ENCODE measurements at regions not wholly inside any gene's neighbourhood (a gene's known extent, or its start where the extent isn't known, plus 50 kb on each side); places are given as distances from the start of the nearest gene placed in this dataset.

- no peaks in the 10 kb centered on the region for H3K9me3 ChIP-seq (ENCODE audit: low read depth, low read length, poor library complexity, severe bottlenecking)
- POLR2A ChIA-PET (ENCODE audit: low non-redundant PET): no interaction called here
- no TSS peak for BruUV-seq (replicated peaks)
- H3K27ac ChIP-seq (ENCODE audit: low read depth, low read length, poor library complexity, severe bottlenecking): no peak overlapping the region
- TF ChIP-seq EZH2 (IDR thresholded peaks at IDR 0.05; ENCODE audit: borderline replicate concordance, low read depth, low read length, poor library complexity, severe bottlenecking): no peak
- no peak for TF ChIP-seq CTCF (conservative IDR thresholded peaks at IDR 0.05; ENCODE audit: low read depth, low read length)
- no peaks in the 10 kb centered on the region for H3K36me3 ChIP-seq (ENCODE audit: insufficient read depth, low read length, poor library complexity, severe bottlenecking)
- H3K4me3 ChIP-seq (ENCODE audit: low read depth, low read length, poor library complexity, severe bottlenecking): no peak overlapping the region
- H3K4me1 ChIP-seq (ENCODE audit: insufficient read depth, low read length, poor library complexity, severe bottlenecking): no peaks in the 10 kb centered on the region
- CTCF ChIA-PET: no interaction called here
- intact Hi-C loops (cut with micrococcal nuclease; ENCODE audit: unreplicated experiment): no loop called here
- no peak for DNase-seq (ENCODE audit: low spot score)
- no peaks in the 10 kb centered on the region for H3K27me3 ChIP-seq (replicated peaks; ENCODE audit: insufficient read depth, low read depth, low read length, poor library complexity)
Observed at GRCh38 chr2:217101972-217102371, 242.1 kb upstream of the TNP1 start.

DNA sequence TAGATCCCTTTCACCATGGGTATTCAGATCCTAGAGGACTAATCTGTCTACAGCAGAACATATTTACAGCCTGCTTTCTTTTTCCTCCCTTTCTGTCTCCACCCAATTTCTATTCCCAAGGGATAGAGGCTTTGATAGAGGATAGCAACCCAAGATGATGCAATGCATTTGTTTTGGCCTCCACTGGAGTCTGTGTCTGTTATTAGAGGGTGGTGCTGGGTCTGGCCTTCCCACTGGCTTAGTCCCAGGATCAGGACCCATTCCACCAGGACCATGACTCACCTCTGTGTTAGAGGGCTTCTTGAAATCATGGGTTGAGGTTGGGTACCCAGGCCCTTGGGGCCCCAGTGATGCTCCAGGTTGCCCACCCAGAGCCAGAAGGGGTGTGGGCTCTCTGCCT, 239.7 kb upstream of the TNP1 start:
- CTCF ChIA-PET: no interaction called here
- Histone ChIP-seq H3K4me1 (ENCODE audit: insufficient read depth, low read length, poor library complexity, severe bottlenecking) (no peaks in the 10 kb centered on the region), H3K4me3 (ENCODE audit: low read depth, low read length, poor library complexity, severe bottlenecking) (no peak overlapping the region), H3K27me3 (replicated peaks; ENCODE audit: insufficient read depth, low read depth, low read length, poor library complexity) (no peaks in the 10 kb centered on the region), H3K9me3 (ENCODE audit: low read depth, low read length, poor library complexity, severe bottlenecking) (no peaks in the 10 kb centered on the region), H3K27ac (ENCODE audit: low read depth, low read length, poor library complexity, severe bottlenecking) (no peak overlapping the region), H3K36me3 (ENCODE audit: insufficient read depth, low read length, poor library complexity, severe bottlenecking) (no peaks in the 10 kb centered on the region)
- no peak for TF ChIP-seq EZH2 (IDR thresholded peaks at IDR 0.05; ENCODE audit: borderline replicate concordance, low read depth, low read length, poor library complexity, severe bottlenecking)
- TF ChIP-seq CTCF (conservative IDR thresholded peaks at IDR 0.05; ENCODE audit: low read depth, low read length): no peak
- POLR2A ChIA-PET (ENCODE audit: low non-redundant PET): no interaction called here
- peak; percentile 17 for DNase-seq (ENCODE audit: low spot score)
- intact Hi-C loops (cut with micrococcal nuclease; ENCODE audit: unreplicated experiment): no loop called here
- no TSS peak for BruUV-seq (replicated peaks)

DNA sequence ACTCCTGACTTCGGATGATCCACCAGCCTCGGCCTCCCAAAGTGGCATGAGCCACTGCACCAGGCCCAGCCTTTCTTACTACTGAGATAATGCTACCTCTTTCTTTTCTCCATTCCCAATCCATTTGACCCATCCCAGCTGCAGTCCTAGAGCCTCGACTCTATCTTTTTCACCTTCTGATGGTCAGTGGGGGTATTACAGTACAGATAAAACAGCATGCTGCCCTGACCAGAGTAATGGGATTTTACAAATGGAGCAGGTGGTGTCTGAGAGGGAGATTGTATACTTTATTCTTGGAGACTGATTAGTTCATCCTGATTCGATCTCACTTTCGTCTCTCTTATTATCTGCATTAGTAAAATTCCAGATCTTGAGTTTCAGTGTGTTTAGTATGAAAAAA, 238.6 kb upstream of the TNP1 start:
- POLR2A ChIA-PET (ENCODE audit: low non-redundant PET): no interaction called here
- TF ChIP-seq EZH2 (IDR thresholded peaks at IDR 0.05; ENCODE audit: borderline replicate concordance, low read depth, low read length, poor library complexity, severe bottlenecking) (no peak), CTCF (conservative IDR thresholded peaks at IDR 0.05; ENCODE audit: low read depth, low read length) (no peak)
- Histone ChIP-seq H3K9me3 (ENCODE audit: low read depth, low read length, poor library complexity, severe bottlenecking) (no peaks in the 10 kb centered on the region), H3K36me3 (ENCODE audit: insufficient read depth, low read length, poor library complexity, severe bottlenecking) (no peaks in the 10 kb centered on the region), H3K27ac (ENCODE audit: low read depth, low read length, poor library complexity, severe bottlenecking) (no peak overlapping the region), H3K4me3 (ENCODE audit: low read depth, low read length, poor library complexity, severe bottlenecking) (no peak overlapping the region), H3K27me3 (replicated peaks; ENCODE audit: insufficient read depth, low read depth, low read length, poor library complexity) (no peaks in the 10 kb centered on the region), H3K4me1 (ENCODE audit: insufficient read depth, low read length, poor library complexity, severe bottlenecking) (no peaks in the 10 kb centered on the region)
- intact Hi-C loops (cut with micrococcal nuclease; ENCODE audit: unreplicated experiment): no loop called here
- CTCF ChIA-PET: no interaction called here
- no TSS peak for BruUV-seq (replicated peaks)
- DNase-seq (ENCODE audit: low spot score): no peak
